ENCODE measurements at regions not wholly inside any gene's neighbourhood (a gene's known extent, or its start where the extent isn't known, plus 50 kb on each side); places are given as distances from the start of the nearest gene placed in this dataset.

DNA sequence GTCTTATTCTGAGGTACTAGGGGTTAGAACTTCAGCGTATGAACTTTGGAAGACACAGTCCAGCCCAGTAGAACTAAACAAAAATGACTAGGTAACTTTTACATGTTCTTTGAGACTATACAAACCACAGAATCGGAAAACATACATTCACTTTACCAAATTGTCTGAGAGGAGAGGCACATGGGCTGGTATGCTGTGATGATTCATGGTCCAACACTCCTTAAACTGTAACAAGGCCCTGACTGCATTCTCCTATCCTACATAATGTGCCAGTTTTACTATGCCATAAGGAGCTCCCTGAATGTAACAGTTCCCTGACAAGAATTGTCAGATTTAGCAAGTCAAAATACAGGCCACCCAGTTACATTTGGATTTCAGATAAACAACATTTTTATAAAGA lies 640.0 kb downstream of the RAB28 start:
- DNase-seq: no peak

DNA sequence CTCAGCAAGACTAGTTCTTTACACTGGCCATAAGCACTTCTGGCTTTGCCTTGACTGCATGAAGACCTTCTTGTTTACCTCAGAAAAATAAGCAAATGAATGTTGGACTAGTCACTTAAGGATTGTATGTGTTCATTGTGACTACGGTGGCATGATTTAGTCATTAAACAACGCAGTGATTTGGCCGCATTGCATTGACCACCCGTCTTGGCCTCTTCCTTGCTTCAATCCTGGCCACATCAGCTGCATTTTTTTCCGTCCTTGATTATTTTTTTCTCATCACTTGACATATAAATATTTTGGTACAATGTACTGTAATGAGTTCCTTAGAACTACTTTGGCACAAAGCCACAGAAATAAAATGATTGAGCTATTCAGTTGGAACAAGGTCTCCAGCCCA lies 656.2 kb downstream of the RAB28 start:
- no peak for DNase-seq

DNA sequence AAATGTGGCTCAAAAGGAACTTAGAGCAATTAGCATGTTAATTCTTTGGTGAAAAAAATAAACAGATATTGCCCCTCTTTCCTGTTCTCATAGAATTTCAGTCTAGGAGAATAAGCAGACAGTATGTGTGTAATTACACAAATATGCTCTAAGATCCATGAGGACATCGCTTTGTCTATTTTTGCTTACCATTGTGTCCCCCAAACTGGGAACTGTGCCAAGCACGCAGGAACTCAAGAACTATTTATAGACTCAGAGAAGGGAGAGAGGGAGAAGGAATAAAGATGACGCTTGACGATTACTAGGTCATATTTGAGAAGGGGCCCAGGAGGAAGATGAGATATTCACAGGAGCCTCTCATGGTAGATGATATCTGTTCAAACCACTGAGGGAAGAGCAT lies 692.6 kb downstream of the RAB28 start:
- DNase-seq: no peak

DNA sequence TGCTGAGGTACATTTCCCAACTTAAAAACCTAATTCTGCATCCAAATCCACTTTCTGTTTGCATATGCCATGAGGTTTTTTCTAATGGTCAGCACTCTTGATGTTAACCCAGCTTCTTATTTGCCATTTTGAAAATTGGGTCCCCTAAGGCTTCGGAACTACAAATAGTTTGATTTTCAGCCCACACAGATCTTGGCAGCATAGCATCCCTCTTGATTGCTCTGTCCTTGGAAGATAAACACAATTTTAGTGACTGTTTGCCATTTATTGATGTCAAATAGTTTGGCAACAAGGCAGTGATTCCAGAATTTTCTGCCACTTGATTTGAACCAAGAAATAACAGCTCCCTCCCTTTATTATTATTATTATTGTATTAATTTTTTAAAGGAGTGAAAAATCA lies 696.9 kb downstream of the RAB28 start:
- DNase-seq: no peak

DNA sequence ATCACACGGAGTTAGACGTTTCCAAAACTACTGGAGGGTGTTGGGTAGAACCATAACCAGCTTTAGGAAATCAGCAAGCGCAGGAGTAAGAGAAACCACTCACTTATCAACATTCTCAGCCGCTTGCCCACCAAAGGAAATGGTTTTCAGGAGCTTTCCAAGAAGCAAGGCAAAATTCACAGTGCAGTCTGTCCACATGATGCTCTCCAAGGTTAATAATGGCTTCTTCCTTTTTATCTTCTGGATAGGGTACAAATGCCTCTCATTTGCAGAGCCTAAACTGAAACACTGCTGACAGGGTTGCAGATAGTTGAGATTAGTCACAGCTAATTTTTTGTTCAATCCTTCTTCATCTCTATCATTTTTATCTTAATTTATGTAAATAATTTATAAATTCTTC lies 705.4 kb downstream of the RAB28 start:
- DNase-seq: no peak

GRCh38 chr4:12778191-12778590 lies 705.9 kb downstream of the RAB28 start:
- DNase-seq: no peak

GRCh38 chr4:12770351-12770750 lies 713.8 kb downstream of the RAB28 start:
- no peak for DNase-seq

DNA sequence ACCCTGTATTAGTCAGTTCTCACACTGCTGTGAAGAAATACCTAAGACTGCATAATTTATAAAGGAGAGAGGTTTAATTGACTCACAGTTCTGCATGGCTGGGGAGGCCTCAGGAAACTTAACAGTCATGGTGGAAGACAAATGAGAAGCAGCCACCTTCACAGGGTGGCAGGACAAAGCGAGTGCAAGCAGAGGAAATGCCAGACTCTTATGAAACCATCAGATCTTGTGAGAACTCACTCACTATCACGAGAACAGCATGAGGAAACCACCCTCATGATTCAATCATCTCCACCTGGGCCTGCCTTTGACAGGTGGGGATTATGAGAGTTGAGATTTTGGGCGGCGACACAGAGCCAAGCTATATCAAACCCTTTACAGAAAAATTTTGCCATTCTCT lies 722.4 kb downstream of the RAB28 start:
- DNase-seq: peak; percentile 47

- DNase-seq: no peak
These were observed 737.0 kb downstream of the RAB28 start for GRCh38 chr4:12747154-12747553.

DNA sequence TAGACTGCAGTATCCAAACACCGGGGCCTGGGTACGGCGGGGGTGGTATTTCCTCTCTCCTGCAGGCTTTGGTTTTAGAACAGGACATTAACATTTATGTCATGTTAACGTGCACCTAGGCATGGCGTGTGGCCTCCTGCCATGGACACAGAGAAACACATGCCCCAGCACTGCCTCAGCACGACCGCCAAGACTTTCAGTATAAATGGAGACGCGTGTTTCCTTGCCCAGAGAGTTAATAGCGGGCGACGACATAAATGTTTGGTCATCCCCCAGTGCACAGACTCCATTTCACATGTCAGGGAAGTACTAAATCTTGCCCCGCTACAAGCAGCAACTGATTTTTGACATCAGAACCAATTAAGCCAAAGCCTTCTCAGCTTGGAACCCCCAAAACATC lies 737.9 kb downstream of the RAB28 start:
- no peak for DNase-seq

- DNase-seq: peak; percentile 80
These were observed 749.6 kb downstream of the RAB28 start for GRCh38 chr4:12734586-12734985.

GRCh38 chr4:12729384-12729783 lies 754.8 kb downstream of the RAB28 start:
- DNase-seq: no peak

DNA sequence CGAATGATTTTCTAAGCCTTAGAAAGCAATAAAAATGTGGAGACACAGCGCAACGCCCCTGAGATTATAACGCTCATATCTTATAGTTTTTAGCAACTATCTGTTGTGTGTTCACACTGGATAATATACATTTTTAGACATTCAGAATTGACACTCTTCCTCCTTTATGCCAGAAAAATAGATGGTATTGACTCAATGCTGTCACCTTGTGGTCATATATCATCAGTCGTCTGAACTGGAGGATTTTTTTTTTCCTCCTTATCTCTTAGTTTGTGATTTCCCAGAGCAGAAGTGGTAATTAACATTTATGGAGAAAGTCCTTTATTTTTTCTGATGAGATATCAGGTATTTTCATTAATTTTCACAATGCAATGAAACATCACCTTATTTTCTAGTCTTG lies 759.6 kb downstream of the RAB28 start:
- DNase-seq: peak; percentile 17

GRCh38 chr4:12723849-12724447 lies 760.2 kb downstream of the RAB28 start:
- DNase-seq: no peak

DNA sequence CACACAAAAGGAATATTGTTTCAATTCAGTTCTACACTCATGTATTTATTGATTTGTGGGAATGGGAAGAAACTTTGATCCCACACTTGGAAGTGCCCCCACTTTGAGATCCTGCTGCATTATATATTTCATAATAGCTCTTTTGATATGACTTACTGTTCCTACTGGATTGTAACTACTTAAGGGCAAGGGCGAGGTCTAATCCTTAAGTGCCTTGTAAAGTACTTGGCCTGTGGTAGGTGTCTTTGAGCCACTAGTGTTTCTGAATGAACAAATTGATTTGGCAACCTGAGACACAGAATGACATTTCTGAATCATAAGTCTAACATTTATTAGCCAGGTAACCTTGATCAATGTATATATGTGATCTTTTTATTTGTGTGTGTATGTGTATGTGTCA lies 767.2 kb downstream of the RAB28 start:
- no peak for DNase-seq

DNA sequence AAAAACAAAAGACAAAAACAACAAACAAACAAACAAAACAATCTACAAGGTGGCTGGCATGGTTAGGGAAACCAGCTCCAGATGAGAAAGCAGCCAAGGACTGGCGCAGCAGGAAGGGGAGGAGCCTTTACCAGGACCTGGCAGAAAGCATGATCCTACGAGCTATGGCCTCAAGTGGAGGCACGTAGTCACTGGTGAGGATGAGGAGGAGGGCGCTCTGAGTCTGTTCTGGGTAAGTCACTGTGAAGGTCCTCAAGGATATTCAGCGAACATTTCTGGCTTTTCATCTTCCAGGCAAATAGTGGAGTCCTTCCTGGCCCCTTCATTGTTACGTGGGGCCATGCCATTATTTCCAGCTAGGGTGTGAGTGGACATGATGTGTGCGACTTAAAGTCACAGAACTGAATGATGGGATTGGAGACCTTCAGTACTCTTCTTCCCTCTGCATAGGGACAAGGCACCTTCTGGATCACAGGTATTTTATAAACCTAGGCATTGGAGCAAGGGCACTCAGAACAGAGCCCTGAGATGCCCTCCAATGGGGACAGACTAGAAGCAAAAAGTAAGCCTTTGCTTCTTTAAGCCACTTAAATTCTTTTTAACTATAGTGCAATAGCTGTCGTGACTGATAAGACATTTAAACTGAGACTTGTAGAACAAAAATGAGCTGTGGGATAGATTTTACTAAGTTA lies 771.3 kb downstream of the RAB28 start:
- no peak for DNase-seq

DNA sequence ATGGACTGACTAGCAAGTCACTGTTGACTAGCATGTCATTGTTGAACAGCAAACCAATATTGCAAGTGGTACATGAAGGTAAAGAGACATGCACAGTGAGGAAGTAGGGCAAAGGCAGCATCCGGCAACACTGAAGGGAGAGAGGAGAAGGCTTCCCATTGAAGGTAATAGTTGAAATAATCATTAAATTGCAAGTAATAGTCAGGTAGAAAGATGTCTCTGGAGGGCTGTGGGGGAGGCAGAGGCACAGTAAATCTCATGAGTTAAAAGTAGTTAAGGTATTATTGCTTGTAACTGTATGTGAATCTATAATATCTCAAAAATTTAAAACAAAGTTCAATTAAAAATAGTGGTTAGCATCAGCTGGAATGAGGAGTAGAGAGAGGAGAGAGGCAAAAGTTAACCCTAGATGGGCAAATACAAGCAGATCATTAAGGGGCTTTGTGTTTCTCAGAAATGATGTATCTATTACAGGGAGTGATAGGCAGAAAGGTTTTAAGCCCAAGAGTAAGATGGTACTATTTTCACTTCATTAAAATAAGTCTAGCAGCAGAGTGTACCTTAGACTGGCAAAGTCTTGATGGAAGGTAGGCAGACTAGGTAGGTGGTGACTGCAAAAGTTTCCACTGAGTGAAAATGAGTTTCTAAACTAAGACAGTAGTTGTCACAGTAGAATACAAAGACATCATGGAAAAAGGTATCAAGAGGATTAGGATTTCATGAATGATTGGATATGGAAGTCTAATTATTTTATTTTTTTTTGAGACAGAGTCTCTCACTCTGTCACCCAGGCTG lies 776.6 kb downstream of the RAB28 start:
- no peak for DNase-seq

DNA sequence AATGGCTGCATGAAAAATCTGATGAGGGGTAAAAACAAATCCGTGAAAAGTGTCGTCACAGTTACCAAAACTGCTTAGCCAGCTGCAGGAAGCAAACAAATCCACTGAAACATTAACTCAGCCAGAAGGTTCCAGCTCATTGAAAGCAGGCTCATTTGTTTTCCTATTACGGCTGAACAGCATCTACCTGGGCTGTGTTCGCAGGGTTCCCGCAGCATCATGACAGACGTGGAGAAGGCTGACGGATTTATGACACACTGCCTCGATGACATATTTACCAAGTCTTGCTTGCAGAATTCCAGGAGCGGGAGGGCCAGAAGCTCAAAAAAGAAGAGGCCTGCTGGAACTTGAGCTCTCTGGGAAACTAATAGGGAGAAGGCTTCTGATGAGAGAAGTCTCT lies 781.1 kb downstream of the RAB28 start:
- no peak for DNase-seq

GRCh38 chr4:12701384-12701783 lies 782.8 kb downstream of the RAB28 start:
- no peak for DNase-seq

DNA sequence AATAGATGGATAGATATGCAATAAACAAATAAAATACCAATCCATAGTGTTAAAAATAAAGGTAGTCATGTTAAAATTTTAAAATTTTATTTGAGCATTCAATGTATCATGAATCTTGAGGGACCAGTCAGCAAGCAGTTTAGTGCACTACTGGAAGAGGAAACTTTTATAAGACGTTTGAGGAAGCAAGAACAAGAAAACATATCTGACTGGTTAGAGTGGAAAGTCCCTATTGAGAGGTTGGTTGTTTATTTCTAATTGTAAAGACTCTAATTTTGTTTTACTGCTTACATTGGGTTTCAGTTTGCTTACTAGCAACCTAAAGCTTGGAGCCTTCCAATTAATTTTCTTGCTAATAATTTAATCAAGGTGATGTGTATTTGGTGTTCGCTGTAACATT lies 786.2 kb downstream of the RAB28 start:
- no peak for DNase-seq

GRCh38 chr4:12692815-12693214 lies 791.3 kb downstream of the RAB28 start:
- no peak for DNase-seq

DNA sequence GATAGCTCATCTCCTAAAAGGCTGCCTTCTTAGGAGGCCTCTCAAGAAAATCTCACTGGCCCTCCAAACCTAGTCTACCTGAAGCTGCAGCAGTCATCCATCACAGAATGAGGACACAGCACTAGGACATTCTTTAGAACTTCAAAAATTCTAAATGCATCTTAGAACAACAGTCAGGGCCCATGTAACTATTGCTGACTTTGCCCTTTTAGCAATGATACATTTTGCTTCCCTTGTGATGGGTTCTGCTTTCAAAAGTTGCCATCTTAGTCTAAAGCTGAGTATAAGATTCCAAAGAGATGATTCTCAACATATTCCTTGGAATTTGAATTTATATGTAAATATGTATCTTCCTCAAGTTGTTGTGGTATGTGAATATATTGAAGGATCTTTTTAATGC lies 793.0 kb downstream of the RAB28 start:
- DNase-seq: no peak

- DNase-seq: no peak
These were observed 794.7 kb downstream of the RAB28 start for GRCh38 chr4:12689457-12689856.

GRCh38 chr4:12679217-12679616 lies 804.9 kb downstream of the RAB28 start:
- no peak for DNase-seq
